ENCODE measurements at regions not wholly inside any gene's neighbourhood (a gene's known extent, or its start where the extent isn't known, plus 50 kb on each side); places are given as distances from the start of the nearest gene placed in this dataset.

DNA sequence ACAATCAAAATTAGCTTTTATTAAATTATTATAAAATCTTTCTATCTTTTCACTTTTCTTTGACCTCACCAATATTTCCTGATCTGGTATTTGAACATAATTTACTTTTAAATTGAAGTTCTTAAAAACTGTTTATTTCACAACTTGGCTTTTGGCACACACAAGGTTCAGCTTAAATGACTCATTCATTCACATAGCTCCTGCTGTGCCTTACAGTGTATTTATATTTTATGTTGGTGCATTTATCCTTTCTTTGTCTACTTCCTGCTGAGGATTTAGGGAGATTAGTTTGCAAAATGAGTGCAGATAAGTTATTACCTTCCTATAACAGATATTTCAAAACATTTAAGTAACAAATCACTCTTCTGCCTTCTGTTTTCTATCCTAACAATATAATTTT lies 430.6 kb downstream of the DTHD1 start:
- H3K4me3 ChIP-seq, result no peak overlapping the region
- TF ChIP-seq CTCF (IDR thresholded peaks at IDR 0.05), result no peak
- no peak overlapping the region for H3K27ac ChIP-seq
- no peaks in the 10 kb centered on the region for H3K4me1 ChIP-seq
- intact Hi-C loops (cut with DNase I; ENCODE audit: low total_unique reads), result no loop called here
- H3K36me3 ChIP-seq, result no peaks in the 10 kb centered on the region
- no peaks in the 10 kb centered on the region for H3K27me3 ChIP-seq
- no peak for DNase-seq
- H3K9me3 ChIP-seq, result no peaks in the 10 kb centered on the region

DNA sequence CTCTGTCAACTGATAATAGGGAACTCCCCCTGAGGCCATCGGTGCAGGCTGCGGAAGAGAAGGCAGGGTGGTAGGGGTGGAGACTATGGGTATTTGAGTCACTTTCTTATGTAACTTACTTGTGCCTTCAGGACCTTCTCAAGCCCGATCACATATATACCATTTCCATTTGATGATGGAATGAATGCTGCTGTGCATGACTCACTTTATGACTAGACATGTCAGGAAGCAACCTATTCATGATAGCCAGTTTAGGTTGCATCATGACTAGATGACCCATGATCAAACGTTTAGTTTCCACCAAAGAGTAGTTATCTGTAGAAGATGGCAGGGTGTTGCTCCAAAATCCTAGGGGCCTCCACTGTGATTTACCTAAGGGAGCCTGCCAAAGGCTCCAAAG lies 435.5 kb downstream of the DTHD1 start:
- DNase-seq, result no peak
- H3K4me1 ChIP-seq, result no peaks in the 10 kb centered on the region
- no peak for TF ChIP-seq CTCF (IDR thresholded peaks at IDR 0.05)
- intact Hi-C loops (cut with DNase I; ENCODE audit: low total_unique reads), result no loop called here
- H3K27me3 ChIP-seq, result no peaks in the 10 kb centered on the region
- no peak overlapping the region for H3K27ac ChIP-seq
- H3K4me3 ChIP-seq, result no peak overlapping the region
- H3K36me3 ChIP-seq, result no peaks in the 10 kb centered on the region
- H3K9me3 ChIP-seq, result no peaks in the 10 kb centered on the region

DNA sequence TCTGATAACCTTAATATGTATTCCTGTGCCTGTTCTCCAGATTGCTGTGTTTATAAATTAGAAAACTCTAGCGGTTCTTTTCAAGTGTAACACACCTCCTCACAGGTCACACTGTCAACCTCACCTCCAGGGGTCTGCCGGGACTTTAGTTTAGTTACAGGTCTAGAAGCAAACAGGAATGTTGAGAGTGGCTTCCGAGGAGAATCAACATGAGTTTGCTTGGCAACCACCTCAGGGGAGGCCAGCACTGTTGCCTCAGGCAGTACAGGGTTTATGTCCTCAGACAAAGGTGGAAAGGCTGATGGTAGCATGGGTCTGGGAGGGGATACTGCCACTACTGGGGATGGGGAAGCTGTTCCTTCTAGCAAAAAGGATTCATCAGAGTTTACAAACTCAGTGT lies 438.0 kb downstream of the DTHD1 start:
- H3K4me1 ChIP-seq, result no peaks in the 10 kb centered on the region
- no peak for DNase-seq
- intact Hi-C loops (cut with DNase I; ENCODE audit: low total_unique reads), result no loop called here
- no peak for TF ChIP-seq CTCF (IDR thresholded peaks at IDR 0.05)
- no peaks in the 10 kb centered on the region for H3K9me3 ChIP-seq
- H3K27ac ChIP-seq, result no peak overlapping the region
- no peaks in the 10 kb centered on the region for H3K27me3 ChIP-seq
- H3K36me3 ChIP-seq, result no peaks in the 10 kb centered on the region
- H3K4me3 ChIP-seq, result no peak overlapping the region

- Histone ChIP-seq H3K4me3 (no peak overlapping the region), H3K27me3 (no peaks in the 10 kb centered on the region), H3K4me1 (no peaks in the 10 kb centered on the region), H3K27ac (no peak overlapping the region), H3K9me3 (no peaks in the 10 kb centered on the region), H3K36me3 (no peaks in the 10 kb centered on the region)
- DNase-seq, result no peak
- intact Hi-C loops (cut with DNase I; ENCODE audit: low total_unique reads), result no loop called here
- TF ChIP-seq CTCF (IDR thresholded peaks at IDR 0.05), result no peak
Observed at GRCh38 chr4:36722986-36723385, 441.6 kb downstream of the DTHD1 start.

DNA sequence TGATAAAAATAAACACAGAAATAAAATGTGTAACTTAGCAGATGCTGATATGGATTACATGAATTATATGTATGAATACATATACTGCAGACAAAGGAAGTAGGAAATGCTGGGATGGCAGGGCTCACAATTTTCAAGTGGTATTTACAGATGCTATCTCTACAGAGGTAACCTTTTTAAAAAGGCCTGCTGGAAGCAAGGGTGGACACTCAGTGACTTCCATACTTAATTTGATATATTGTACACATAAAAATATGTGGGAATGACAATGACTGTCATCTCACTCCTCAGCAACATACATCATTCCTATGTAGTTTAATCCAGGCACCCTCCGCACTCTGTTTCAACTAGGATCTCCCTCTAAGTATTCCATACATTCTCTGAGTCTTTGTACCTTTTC lies 452.9 kb downstream of the DTHD1 start:
- H3K9me3 ChIP-seq, result peaks cover 0 to 3% (median 0%) of the 10 kb centered on the region in 3 donors
- no peak for TF ChIP-seq CTCF (IDR thresholded peaks at IDR 0.05)
- H3K36me3 ChIP-seq, result no peaks in the 10 kb centered on the region
- no peak for DNase-seq
- H3K27ac ChIP-seq, result no peak overlapping the region
- intact Hi-C loops (cut with DNase I; ENCODE audit: low total_unique reads), result no loop called here
- no peak overlapping the region for H3K4me3 ChIP-seq
- H3K27me3 ChIP-seq, result no peaks in the 10 kb centered on the region
- H3K4me1 ChIP-seq, result no peaks in the 10 kb centered on the region

DNA sequence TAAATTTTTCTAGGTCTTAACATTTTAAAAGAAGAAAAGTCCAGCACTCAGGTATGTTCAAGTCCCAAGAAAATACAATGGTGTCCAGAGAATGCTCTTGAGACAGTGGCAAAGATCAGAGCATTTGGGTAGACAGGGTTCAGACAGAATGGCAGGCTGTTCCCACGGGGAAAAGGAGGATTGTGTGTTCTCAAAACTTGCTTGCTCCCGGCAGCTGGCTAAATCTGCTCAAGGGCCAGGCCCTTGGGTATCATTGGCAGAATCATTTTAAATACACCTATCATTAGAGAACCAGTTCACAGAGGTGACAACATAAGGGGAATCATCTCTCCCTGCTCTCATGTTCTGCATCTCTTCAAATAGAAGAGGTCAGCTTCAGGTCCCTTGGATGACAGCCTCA lies 456.3 kb downstream of the DTHD1 start:
- H3K4me1 ChIP-seq, result no peaks in the 10 kb centered on the region
- intact Hi-C loops (cut with DNase I; ENCODE audit: low total_unique reads), result no loop called here
- H3K4me3 ChIP-seq, result no peak overlapping the region
- no peak for DNase-seq
- TF ChIP-seq CTCF (IDR thresholded peaks at IDR 0.05), result no peak
- H3K27ac ChIP-seq, result no peak overlapping the region
- no peaks in the 10 kb centered on the region for H3K27me3 ChIP-seq
- no peaks in the 10 kb centered on the region for H3K36me3 ChIP-seq
- no peaks in the 10 kb centered on the region for H3K9me3 ChIP-seq
